BJ (cell line): ENCODE measurements at regions not wholly inside any gene's neighbourhood (a gene's known extent, or its start where the extent isn't known, plus 50 kb on each side); places are given as distances from the start of the nearest gene placed in this dataset.

Experiments used
- CTCF ChIA-PET: fragments of 350-600 bp; formaldehyde crosslinking; extraction: SDS; loops from one replicate; lab custom pipeline; 2021; ENCODE audit warnings: antibody characterized with exemption, inconsistent platforms; lab: Yijun Ruan, JAX
- POLR2A ChIA-PET: fragments of 300-600 bp; sonication (Branson Sonifier 250); formaldehyde crosslinking; extraction: SDS; loops from one replicate; lab custom pipeline; 2021; ENCODE audit warnings: antibody characterized with exemption; lab: Charles Lee
- DNase-seq: peaks from one replicate; pipeline ENCODE4 v3.0.0-alpha.2; 2011; ENCODE audit warnings: low read depth
- H3K27me3 ChIP-seq: 2 replicates; pipeline ENCODE4 v1.6.0; 2011; ENCODE audit warnings: low read length; ENCODE audit not compliant: control insufficient read depth, insufficient read depth
- H3K36me3 ChIP-seq: 2 replicates; pipeline ENCODE4 v1.5.1; 2011; ENCODE audit warnings: low read length; ENCODE audit not compliant: control insufficient read depth, insufficient read depth
- H3K4me3 ChIP-seq: 2 replicates; pipeline ENCODE4 v1.5.1; 2011; ENCODE audit warnings: low read depth, mild to moderate bottlenecking, control low read depth, low read length
- TF ChIP-seq, protein P1 (sequence below): IDR thresholded peaks from 2 replicates; pipeline ENCODE4 v1.5.1; 2011; ENCODE audit warnings: low read depth, mild to moderate bottlenecking, control low read depth, inconsistent platforms, low read length, moderate library complexity; ENCODE audit not compliant: insufficient read depth

DNA sequence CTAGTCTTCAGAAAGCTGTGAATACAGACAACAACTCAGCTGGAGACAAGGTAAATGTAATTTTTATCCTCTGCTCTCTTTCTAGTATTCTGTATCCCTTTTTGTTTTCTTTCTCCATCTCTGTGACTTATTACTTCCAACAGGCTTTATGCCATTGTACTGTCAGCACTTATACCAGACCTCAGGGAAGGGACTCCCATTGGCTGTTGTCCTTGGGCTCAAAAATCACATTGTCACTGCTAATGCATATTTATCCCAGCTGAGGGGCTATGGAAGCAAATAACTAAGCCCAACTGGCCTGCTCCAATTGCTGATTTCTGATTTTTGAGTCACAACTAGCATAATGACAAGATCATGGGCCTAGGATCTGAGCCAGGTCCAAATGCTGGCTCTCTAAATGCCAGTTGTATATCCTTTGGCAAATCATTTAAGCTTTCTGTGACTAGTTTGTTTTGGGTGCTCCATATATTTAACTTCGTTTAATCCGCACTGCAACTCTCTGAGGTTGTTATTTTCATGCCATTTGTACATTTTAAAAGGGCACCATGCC lies 395.1 kb upstream of the GNPDA2 start:
- no peak for DNase-seq
- no peaks in the 10 kb centered on the region for H3K27me3 ChIP-seq
- CTCF ChIA-PET: no interaction called here
- POLR2A ChIA-PET: no interaction called here
- no peaks in the 10 kb centered on the region for H3K36me3 ChIP-seq
- H3K4me3 ChIP-seq: no peak overlapping the region
- TF ChIP-seq, protein P1, sequence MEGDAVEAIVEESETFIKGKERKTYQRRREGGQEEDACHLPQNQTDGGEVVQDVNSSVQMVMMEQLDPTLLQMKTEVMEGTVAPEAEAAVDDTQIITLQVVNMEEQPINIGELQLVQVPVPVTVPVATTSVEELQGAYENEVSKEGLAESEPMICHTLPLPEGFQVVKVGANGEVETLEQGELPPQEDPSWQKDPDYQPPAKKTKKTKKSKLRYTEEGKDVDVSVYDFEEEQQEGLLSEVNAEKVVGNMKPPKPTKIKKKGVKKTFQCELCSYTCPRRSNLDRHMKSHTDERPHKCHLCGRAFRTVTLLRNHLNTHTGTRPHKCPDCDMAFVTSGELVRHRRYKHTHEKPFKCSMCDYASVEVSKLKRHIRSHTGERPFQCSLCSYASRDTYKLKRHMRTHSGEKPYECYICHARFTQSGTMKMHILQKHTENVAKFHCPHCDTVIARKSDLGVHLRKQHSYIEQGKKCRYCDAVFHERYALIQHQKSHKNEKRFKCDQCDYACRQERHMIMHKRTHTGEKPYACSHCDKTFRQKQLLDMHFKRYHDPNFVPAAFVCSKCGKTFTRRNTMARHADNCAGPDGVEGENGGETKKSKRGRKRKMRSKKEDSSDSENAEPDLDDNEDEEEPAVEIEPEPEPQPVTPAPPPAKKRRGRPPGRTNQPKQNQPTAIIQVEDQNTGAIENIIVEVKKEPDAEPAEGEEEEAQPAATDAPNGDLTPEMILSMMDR: no peak

DNA sequence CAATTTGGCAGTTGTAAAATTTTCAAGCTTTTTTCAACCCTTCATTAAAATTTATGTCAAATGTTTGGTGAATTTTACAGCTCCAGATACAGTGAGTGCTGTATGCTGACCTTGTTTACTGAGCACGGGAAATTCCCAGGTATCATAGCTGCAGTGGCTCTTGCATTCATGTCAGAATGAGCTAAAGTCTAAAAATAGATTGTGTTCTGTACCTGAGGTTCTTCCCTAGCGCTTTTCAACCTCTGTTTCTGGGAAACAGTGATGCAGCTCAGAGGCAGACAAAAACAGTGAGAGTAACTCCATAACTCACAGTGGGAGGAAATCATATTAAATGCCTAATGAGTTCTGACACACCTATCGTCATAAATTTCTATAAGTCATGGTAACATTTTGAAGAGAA lies 393.8 kb upstream of the GNPDA2 start:
- TF ChIP-seq, protein P1: no peak
- Histone ChIP-seq H3K4me3 (no peak overlapping the region), H3K27me3 (no peaks in the 10 kb centered on the region), H3K36me3 (no peaks in the 10 kb centered on the region)
- DNase-seq: no peak
- CTCF ChIA-PET: no interaction called here
- POLR2A ChIA-PET: no interaction called here

DNA sequence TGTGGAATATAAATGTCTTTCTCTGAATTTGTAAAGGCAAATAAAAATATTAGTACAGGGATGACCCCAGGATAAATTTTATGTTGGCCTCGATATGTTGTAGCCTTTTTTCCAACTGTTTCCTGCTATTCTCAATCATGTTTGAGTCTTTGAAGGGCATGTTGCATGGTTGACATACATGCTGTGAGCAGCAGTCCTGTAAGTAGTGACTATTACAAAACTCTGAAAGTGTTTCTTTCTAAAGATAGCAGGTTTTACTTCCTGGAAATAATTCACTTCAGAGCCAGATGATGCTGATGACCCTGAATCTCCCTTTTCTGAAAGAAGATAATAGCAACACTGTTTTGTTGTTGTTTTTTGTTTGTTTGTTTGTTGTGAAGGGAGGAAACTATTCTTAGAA lies 393.0 kb upstream of the GNPDA2 start:
- no peak for DNase-seq
- H3K27me3 ChIP-seq: no peaks in the 10 kb centered on the region
- ChIA-PET POLR2A (no interaction called here), CTCF (no interaction called here)
- H3K4me3 ChIP-seq: no peak overlapping the region
- TF ChIP-seq, protein P1: no peak
- no peaks in the 10 kb centered on the region for H3K36me3 ChIP-seq

DNA sequence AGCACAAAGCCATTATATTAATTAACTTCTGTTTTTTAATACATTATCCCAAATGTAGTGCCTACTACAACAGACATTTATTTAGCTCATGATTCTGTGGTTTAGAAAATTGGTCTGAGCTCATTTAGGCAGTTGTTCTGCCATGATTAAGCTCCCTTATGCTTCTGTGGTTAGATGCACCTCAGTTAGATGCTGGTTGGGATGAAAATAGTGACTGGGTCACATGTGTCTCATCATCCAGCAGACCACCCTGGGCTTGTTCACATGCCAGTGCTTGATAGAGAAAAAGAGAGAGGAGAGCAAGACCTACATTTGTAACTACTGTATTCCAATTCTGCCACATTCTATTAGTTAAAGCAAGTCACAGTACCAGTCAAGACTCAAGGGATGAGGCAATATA lies 376.4 kb upstream of the GNPDA2 start:
- H3K27me3 ChIP-seq: no peaks in the 10 kb centered on the region
- ChIA-PET CTCF (no interaction called here), POLR2A (no interaction called here)
- DNase-seq: no peak
- no peaks in the 10 kb centered on the region for H3K36me3 ChIP-seq
- no peak overlapping the region for H3K4me3 ChIP-seq
- TF ChIP-seq, protein P1: no peak

DNA sequence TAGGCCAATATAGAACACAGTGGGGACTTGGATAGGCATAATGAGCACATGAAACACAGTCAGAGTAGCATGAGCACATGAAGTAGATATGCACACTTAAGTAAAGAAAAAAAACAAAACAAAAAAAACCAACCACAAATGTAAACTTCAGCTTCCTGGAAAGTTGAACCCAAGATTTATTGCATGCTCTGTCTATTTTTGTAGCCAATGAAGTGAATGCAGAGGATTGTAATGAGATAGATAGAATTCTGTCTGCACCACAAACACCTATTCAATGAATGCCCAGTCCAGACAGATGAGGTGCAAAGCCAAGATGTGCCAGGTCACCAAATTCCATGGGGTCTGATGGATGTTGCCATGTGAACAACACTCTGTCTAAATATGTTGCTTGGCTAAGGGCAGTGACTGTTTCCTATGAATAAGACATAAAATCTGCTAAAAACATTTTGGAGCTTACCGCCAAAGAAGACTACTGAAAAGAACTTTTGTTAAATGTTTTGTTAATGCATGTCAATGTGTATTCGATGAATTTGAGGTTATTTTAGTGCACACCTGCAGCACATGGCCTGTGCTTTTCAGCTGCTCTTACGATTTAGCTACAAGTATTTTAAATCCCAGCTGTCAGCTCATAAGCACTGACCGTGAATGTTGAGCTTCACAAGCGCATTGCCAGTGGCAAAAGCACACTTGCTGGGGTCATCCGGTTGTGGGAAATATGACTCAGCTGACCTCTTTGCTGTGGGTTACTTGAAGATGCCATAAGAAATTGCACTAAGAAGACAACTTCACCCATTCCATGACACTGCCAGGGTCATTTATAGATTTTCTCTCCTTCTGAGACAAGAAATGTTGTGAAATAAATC lies 374.8 kb upstream of the GNPDA2 start:
- POLR2A ChIA-PET: no interaction called here
- TF ChIP-seq, protein P1: no peak
- no peak for DNase-seq

More for the DNA sequence above, 374.8 kb upstream of the GNPDA2 start:
- Histone ChIP-seq H3K4me3 (no peak overlapping the region), H3K36me3 (no peaks in the 10 kb centered on the region), H3K27me3 (no peaks in the 10 kb centered on the region)
- CTCF ChIA-PET: interaction anchor here (0.6 kb wide), 1 partner anchor 1254 kb away, joined by 3 read pairs; no protein-coding TSS in a partner anchor
